Common myeloid progenitor, CD34-positive (primary cell): ENCODE measurements at regions not wholly inside any gene's neighbourhood (a gene's known extent, or its start where the extent isn't known, plus 50 kb on each side); places are given as distances from the start of the nearest gene placed in this dataset.

Experiments
- CTCF ChIA-PET: fragments of 350-600 bp; sonication (Branson Sonifier 250); formaldehyde crosslinking; loops from one replicate; lab custom pipeline; 2021; ENCODE audit warnings: antibody characterized with exemption; lab: Charles Lee
- POLR2A ChIA-PET: fragments of 350-600 bp; sonication (Branson Sonifier 250); formaldehyde crosslinking; loops from one replicate; lab custom pipeline; 2021; ENCODE audit warnings: antibody characterized with exemption; lab: Charles Lee
- DNase-seq, 3 donors: peaks; one replicate each; pipeline versions ENCODE4 v3.0.0 to v3.0.0-alpha.2; 2013
- H3K27ac ChIP-seq, 2 experiments: 1 replicate in 1 of 2; 2 replicates in 1 of 2; pipeline ENCODE4 v1.7.0; 2013; ENCODE audit warnings: inconsistent platforms in 2 of 2, low read length in 2 of 2, mild to moderate bottlenecking in 2 of 2, low read depth in 1 of 2, moderate library complexity in 1 of 2; ENCODE audit not compliant: severe bottlenecking in 2 of 2, insufficient read depth in 1 of 2, poor library complexity in 1 of 2
- H3K27me3 ChIP-seq, 5 experiments: replicated peaks in 2 of 5; 1 replicate in 3 of 5; 2 replicates in 2 of 5; pipeline versions ENCODE4 v1.6.1 to v1.7.0; 2013; ENCODE audit warnings: low read length in 4 of 5, mild to moderate bottlenecking in 2 of 5, moderate library complexity in 2 of 5, inconsistent platforms in 1 of 5; ENCODE audit not compliant: insufficient read depth in 5 of 5, control insufficient read depth in 4 of 5
- H3K36me3 ChIP-seq, 4 experiments: 1 replicate in 2 of 4; 2 replicates in 2 of 4; pipeline versions ENCODE4 v1.6.1 to v1.7.0; 2013; ENCODE audit warnings: low read length in 3 of 4, control low read depth in 1 of 4, mild to moderate bottlenecking in 1 of 4; ENCODE audit not compliant: control insufficient read depth in 4 of 4, insufficient read depth in 4 of 4
- H3K4me1 ChIP-seq, 4 experiments: 1 replicate in 3 of 4; 2 replicates in 1 of 4; pipeline versions ENCODE4 v1.6.1 to v1.7.1; 2013; ENCODE audit warnings: low read length in 3 of 4, mild to moderate bottlenecking in 3 of 4, control low read depth in 1 of 4, inconsistent platforms in 1 of 4, moderate library complexity in 1 of 4; ENCODE audit not compliant: control insufficient read depth in 4 of 4, insufficient read depth in 4 of 4; ENCODE audit errors: control extremely low read depth in 1 of 4
- H3K4me3 ChIP-seq, 7 experiments: 1 replicate in 4 of 7; 2 replicates in 3 of 7; pipeline versions ENCODE4 v1.5.1 to v1.7.0; 2013; ENCODE audit warnings: mild to moderate bottlenecking in 7 of 7, low read length in 6 of 7, moderate library complexity in 6 of 7, inconsistent platforms in 2 of 7, low read depth in 2 of 7, control low read depth in 1 of 7; ENCODE audit not compliant: insufficient read depth in 4 of 7, control insufficient read depth in 1 of 7; ENCODE audit errors: extremely low read depth in 1 of 7
- H3K9me3 ChIP-seq, 5 experiments: 1 replicate in 4 of 5; 2 replicates in 1 of 5; pipeline versions ENCODE4 v1.6.1 to v1.7.1; 2013; ENCODE audit warnings: low read length in 4 of 5, mild to moderate bottlenecking in 2 of 5, inconsistent platforms in 1 of 5, low read depth in 1 of 5, moderate library complexity in 1 of 5; ENCODE audit not compliant: control insufficient read depth in 4 of 5, insufficient read depth in 2 of 5; ENCODE audit errors: control extremely low read depth in 1 of 5
- WGBS: methylation state at CpG from one replicate; pipeline ENCODE4 v1.1.5; 2013; ENCODE audit not compliant: insufficient coverage; 5-methylcytosine and 5-hydroxymethylcytosine counted together

DNA sequence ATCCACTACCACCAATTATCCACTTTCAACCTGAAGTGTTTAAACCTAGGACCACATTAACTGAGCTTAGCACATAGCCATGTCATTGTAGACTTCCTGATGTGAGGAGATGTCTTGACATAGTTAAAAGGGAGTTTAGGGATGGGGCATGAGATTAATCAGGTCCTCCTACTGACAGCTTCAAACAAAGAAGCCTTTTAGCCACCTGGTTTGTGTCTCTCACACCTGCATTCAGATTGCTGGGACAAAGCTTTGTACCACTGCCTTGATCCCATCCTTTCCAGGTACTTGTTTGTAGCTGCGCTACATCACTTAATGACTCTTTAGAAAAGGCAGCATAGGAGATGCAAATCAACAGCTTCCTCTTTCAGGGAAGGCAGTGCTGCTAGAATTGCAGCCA is 340.7 kb upstream of the DDHD1 start:
- no peak for DNase-seq
- ChIA-PET POLR2A (no interaction called here), CTCF (no interaction called here)
- no CpG with 5 or more reads among the region's 1 CpG for WGBS
- Histone ChIP-seq H3K27ac (no peak overlapping the region), H3K4me3 (no peak overlapping the region), H3K9me3 (no peaks in the 10 kb centered on the region), H3K36me3 (no peaks in the 10 kb centered on the region), H3K4me1 (no peaks in the 10 kb centered on the region), H3K27me3 (no peaks in the 10 kb centered on the region)

DNA sequence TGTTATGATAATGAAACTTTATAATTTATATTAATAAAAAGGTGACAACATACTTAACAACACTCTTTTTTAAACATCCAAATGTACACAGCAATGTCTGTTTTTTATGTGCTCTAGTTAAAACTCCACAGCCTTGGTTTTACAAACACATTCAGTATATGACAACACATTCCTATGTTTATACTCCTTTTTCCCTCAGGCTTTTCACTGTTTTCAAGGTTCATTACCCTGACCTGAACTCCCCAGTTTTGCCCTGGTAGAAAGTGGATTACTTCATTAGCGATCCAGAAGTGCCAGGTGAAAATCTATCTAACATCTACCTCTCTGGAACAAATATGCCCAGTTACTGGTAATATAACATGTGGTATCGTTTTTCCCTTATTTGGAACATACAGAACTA is 340.2 kb upstream of the DDHD1 start:
- H3K4me3 ChIP-seq, result no peak overlapping the region
- no peaks in the 10 kb centered on the region for H3K27me3 ChIP-seq
- DNase-seq, result no peak
- 100% methylated on average over 1 of the region's 2 CpGs for WGBS
- no peak overlapping the region for H3K27ac ChIP-seq
- no peaks in the 10 kb centered on the region for H3K9me3 ChIP-seq
- H3K36me3 ChIP-seq, result no peaks in the 10 kb centered on the region
- POLR2A ChIA-PET, result no interaction called here
- CTCF ChIA-PET, result no interaction called here
- H3K4me1 ChIP-seq, result no peaks in the 10 kb centered on the region

DNA sequence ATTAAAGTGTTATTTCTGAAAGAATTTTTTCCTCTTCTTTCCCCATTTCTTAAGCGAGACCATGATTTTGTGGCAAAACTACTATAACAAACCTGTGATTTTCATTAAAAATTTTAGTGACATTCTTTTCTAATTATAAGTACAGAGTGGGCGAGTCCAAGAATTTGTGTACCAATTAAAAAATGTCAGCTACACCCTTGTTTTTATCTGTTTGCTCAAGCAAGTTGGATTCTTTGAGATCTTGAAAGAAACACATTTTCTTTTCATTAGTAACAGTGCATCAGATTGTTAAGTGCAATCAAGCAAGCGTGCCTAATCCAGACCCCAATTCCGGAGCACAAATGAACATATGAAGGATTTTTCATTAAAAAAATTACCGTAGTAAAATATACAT is 338.8 kb upstream of the DDHD1 start:
- H3K4me1 ChIP-seq, result no peaks in the 10 kb centered on the region
- no peak overlapping the region for H3K27ac ChIP-seq
- ChIA-PET POLR2A (no interaction called here), CTCF (no interaction called here)
- no peak overlapping the region for H3K4me3 ChIP-seq
- no peaks in the 10 kb centered on the region for H3K27me3 ChIP-seq
- no peak for DNase-seq
- no peaks in the 10 kb centered on the region for H3K36me3 ChIP-seq
- no CpG with 5 or more reads among the region's 5 CpGs for WGBS
- peaks cover 0 to 1% (median 0%) of the 10 kb centered on the region in 5 experiments for H3K9me3 ChIP-seq

DNA sequence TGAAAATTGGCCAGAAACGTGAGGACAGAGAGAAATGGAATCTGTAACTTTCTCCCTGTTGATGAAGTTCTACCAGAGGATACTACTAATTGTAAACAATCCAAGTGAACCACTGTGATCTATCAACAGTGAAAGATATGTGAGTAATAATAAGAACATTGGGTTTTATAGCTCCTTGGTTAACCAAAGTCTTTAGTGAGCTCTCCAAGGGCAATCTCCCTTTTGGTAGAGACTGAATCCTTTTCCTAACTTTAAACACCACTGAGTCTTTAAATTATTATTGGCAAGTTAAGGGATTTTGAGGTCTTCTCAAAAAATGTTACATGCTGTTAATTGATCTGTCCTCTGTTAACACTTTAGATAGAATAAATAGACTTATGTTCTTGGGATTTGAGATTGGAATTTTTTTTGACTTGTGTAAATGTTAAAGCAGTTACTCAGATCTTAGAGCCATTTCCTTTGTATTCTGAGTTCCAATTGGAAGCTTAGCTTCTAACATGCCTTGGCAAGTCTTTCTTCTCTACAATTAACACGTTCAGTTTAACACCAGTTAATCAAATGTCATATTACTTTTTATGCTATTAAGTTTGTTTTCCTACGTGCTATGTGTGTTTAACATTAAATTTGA is 338.2 kb upstream of the DDHD1 start:
- H3K4me3 ChIP-seq, result no peak overlapping the region
- no CpG with 5 or more reads among the region's 3 CpGs for WGBS
- H3K36me3 ChIP-seq, result no peaks in the 10 kb centered on the region
- H3K4me1 ChIP-seq, result no peaks in the 10 kb centered on the region
- ChIA-PET POLR2A (no interaction called here), CTCF (no interaction called here)
- no peak for DNase-seq
- no peaks in the 10 kb centered on the region for H3K27me3 ChIP-seq
- H3K9me3 ChIP-seq, result peaks cover 0 to 1% (median 0%) of the 10 kb centered on the region in 5 experiments
- no peak overlapping the region for H3K27ac ChIP-seq

DNA sequence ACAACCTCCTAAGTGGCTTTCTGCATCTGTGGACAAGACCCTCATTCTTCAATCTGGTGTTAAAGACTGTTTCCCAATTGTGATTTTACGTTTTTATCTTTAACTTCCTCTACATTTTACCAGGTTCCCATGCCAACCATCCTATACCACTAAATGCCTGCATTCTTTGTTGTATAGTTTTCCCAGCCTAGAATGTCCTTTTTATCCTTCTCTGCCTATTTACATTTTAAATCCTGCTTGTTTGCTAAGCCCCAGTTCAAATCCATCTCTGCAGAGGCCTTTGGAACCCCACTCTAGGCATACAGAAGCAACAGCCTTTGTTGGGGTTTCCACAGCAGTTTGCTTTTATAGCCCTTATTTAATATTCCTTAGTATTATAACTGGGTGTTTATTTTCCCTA is 325.1 kb upstream of the DDHD1 start:
- no peaks in the 10 kb centered on the region for H3K27me3 ChIP-seq
- no peaks in the 10 kb centered on the region for H3K4me1 ChIP-seq
- ChIA-PET CTCF (no interaction called here), POLR2A (no interaction called here)
- peaks cover 0 to 9% (median 5%) of the 10 kb centered on the region in 5 experiments for H3K9me3 ChIP-seq
- no peaks in the 10 kb centered on the region for H3K36me3 ChIP-seq
- no peak for DNase-seq
- no peak overlapping the region for H3K27ac ChIP-seq
- WGBS, result 100% methylated on average over 1 of the region's 1 CpG
- H3K4me3 ChIP-seq, result no peak overlapping the region

DNA sequence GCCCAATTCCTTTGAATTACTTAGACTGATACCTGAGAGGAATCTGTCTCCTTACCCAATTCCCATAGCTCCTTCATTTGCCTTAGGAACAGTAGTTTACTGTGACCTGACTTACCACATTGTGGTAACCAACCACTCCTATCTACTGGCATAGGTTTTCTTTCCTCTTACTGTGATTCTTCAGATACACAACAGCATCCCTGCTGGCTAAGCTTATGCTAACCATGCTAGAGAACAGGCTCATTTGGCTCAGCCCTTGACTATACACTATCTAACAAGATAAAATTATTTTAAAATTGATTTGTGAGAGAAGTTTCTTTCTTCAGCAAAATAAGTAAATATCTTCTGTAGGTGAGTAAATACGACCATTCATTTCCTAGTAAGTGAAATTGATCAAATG is 320.4 kb upstream of the DDHD1 start:
- CTCF ChIA-PET, result no interaction called here
- Histone ChIP-seq H3K4me1 (no peaks in the 10 kb centered on the region), H3K4me3 (no peak overlapping the region), H3K27ac (no peak overlapping the region), H3K27me3 (no peaks in the 10 kb centered on the region), H3K36me3 (no peaks in the 10 kb centered on the region), H3K9me3 (no peaks in the 10 kb centered on the region)
- no peak for DNase-seq
- POLR2A ChIA-PET, result no interaction called here
- WGBS, result 100% methylated on average over 1 of the region's 1 CpG

DNA sequence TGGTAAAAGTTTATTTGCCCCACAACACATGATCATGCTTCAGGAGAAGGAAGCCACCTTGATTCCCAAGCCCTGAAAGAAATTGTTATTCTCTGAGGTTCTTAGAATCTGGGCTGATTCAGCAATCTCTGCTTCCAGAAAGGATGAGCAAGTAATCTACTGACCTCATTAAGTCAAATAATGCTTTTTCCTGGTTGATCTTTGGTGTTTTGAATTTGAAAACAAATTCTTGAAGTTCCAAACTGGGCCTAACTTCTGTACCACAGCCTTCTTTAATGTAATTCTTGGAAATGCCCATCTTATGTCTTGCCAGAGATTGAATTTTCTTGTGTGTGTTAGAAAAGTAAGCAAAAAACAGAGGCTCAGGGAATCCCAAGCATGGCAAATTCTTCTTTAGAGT is 319.2 kb upstream of the DDHD1 start:
- Histone ChIP-seq H3K4me3 (no peak overlapping the region), H3K27me3 (no peaks in the 10 kb centered on the region), H3K9me3 (peaks cover 0 to 3% (median 0%) of the 10 kb centered on the region in 5 experiments), H3K36me3 (no peaks in the 10 kb centered on the region), H3K4me1 (no peaks in the 10 kb centered on the region), H3K27ac (no peak overlapping the region)
- no peak for DNase-seq
- ChIA-PET CTCF (no interaction called here), POLR2A (no interaction called here)
